Loucy (cell line): ENCODE measurements at regions not wholly inside any gene's neighbourhood (a gene's known extent, or its start where the extent isn't known, plus 50 kb on each side); places are given as distances from the start of the nearest gene placed in this dataset.

Experiments
- H2AFZ ChIP-seq: fragments of 200-600 bp; sonication (generic); 2 replicates; pipeline ENCODE4 v1.6.0; 2016; ENCODE audit warnings: antibody characterized with exemption, mild to moderate bottlenecking, low read length, moderate library complexity
- H3F3A ChIP-seq: fragments of 200-600 bp; 2 replicates; pipeline ENCODE4 v1.6.0; 2016; ENCODE audit warnings: antibody characterized with exemption, low read depth, mild to moderate bottlenecking
- H3K27me3 ChIP-seq: fragments of 200-600 bp; sonication (generic); 2 replicates; pipeline ENCODE4 v1.6.1; 2014; ENCODE audit warnings: low read length, mild to moderate bottlenecking; ENCODE audit not compliant: insufficient read depth, poor library complexity, severe bottlenecking
- H3K36me3 ChIP-seq: fragments of 200-600 bp; sonication (generic); 2 replicates; pipeline ENCODE4 v1.6.1; 2016; ENCODE audit warnings: low read length; ENCODE audit not compliant: insufficient read depth
- H3K4me1 ChIP-seq: fragments of 200-600 bp; sonication (generic); 2 replicates; pipeline ENCODE4 v1.5.1; 2014; ENCODE audit warnings: low read length, mild to moderate bottlenecking; ENCODE audit not compliant: insufficient read depth, poor library complexity, severe bottlenecking
- H3K4me2 ChIP-seq: fragments of 200-600 bp; sonication (generic); 2 replicates; pipeline ENCODE4 v1.6.0; 2014; ENCODE audit warnings: antibody characterized with exemption, low read length, low read depth, mild to moderate bottlenecking; ENCODE audit not compliant: poor library complexity, severe bottlenecking
- H3K4me3 ChIP-seq: fragments of 200-600 bp; sonication (generic); 2 replicates; pipeline ENCODE4 v1.5.1; 2014; ENCODE audit warnings: low read length, mild to moderate bottlenecking, mixed read lengths; ENCODE audit not compliant: poor library complexity, severe bottlenecking
- H3K79me2 ChIP-seq: fragments of 200-600 bp; sonication (generic); 2 replicates; pipeline ENCODE4 v1.6.1; 2014; ENCODE audit warnings: low read length; ENCODE audit not compliant: insufficient read depth
- H3K9ac ChIP-seq: fragments of 200-600 bp; sonication (generic); 2 replicates; pipeline ENCODE4 v1.6.0; 2014; ENCODE audit warnings: mild to moderate bottlenecking, low read depth, low read length, moderate library complexity; ENCODE audit not compliant: poor library complexity, severe bottlenecking
- H3K9me2 ChIP-seq: fragments of 200-600 bp; sonication (generic); replicated peaks from 2 replicates; pipeline ENCODE4 v1.6.1; 2016; ENCODE audit warnings: low read depth, low read length, mixed read lengths
- H3K9me3 ChIP-seq: fragments of 200-600 bp; sonication (generic); 2 replicates; pipeline ENCODE4 v1.6.1; 2014; ENCODE audit warnings: mild to moderate bottlenecking, antibody characterized with exemption, low read length, low read depth; ENCODE audit not compliant: insufficient read depth
- H4K20me1 ChIP-seq: fragments of 200-600 bp; sonication (generic); 2 replicates; pipeline ENCODE4 v1.6.0; 2014; ENCODE audit warnings: antibody characterized with exemption, low read length, mild to moderate bottlenecking; ENCODE audit not compliant: insufficient read depth, poor library complexity, severe bottlenecking
- CTCF ChIP-seq: fragments of 200-600 bp; sonication (generic); conservative IDR thresholded peaks from 2 replicates; pipeline ENCODE4 v1.5.1; 2014; ENCODE audit warnings: mild to moderate bottlenecking, antibody characterized with exemption, low read length
- EZH2phosphoT487 ChIP-seq: fragments of 200-600 bp; IDR thresholded peaks from 2 replicates; pipeline ENCODE4 v1.6.1; 2018; ENCODE audit warnings: antibody characterized with exemption, mild to moderate bottlenecking, moderate library complexity, borderline replicate concordance

GRCh38 chr1:190599670-190600069 lies 122.0 kb upstream of the BRINP3 start:
- no peaks in the 10 kb centered on the region for H3K36me3 ChIP-seq
- no peaks in the 10 kb centered on the region for H4K20me1 ChIP-seq
- TF ChIP-seq EZH2phosphoT487, result no peak
- TF ChIP-seq CTCF, result no peak
- H3K9me3 ChIP-seq, result no peaks in the 10 kb centered on the region
- H3K4me2 ChIP-seq, result no peak overlapping the region
- no peaks in the 10 kb centered on the region for H3F3A ChIP-seq
- H3K9me2 ChIP-seq, result no peaks in the 10 kb centered on the region
- H3K9ac ChIP-seq, result no peak overlapping the region
- H3K4me3 ChIP-seq, result no peak overlapping the region
- no peaks in the 10 kb centered on the region for H3K4me1 ChIP-seq
- no peaks in the 10 kb centered on the region for H3K79me2 ChIP-seq
- no peaks in the 10 kb centered on the region for H3K27me3 ChIP-seq
- no peak overlapping the region for H2AFZ ChIP-seq

- no peaks in the 10 kb centered on the region for H3K27me3 ChIP-seq
- TF ChIP-seq CTCF (no peak), EZH2phosphoT487 (no peak)
These were observed 124.7 kb upstream of the BRINP3 start for GRCh38 chr1:190602325-190602724.

GRCh38 chr1:190608282-190608681 lies 130.6 kb upstream of the BRINP3 start:
- Histone ChIP-seq H3K27me3 (no peaks in the 10 kb centered on the region), H3K36me3 (no peaks in the 10 kb centered on the region)

More at GRCh38 chr1:190602325-190602724, 124.7 kb upstream of the BRINP3 start:
- H3F3A ChIP-seq, result no peaks in the 10 kb centered on the region
- H3K9me3 ChIP-seq, result no peaks in the 10 kb centered on the region
- no peak overlapping the region for H3K4me3 ChIP-seq
- no peak overlapping the region for H3K4me2 ChIP-seq
- no peaks in the 10 kb centered on the region for H3K9me2 ChIP-seq
- no peaks in the 10 kb centered on the region for H3K4me1 ChIP-seq
- no peak overlapping the region for H3K9ac ChIP-seq
- H3K36me3 ChIP-seq, result no peaks in the 10 kb centered on the region
- no peaks in the 10 kb centered on the region for H4K20me1 ChIP-seq
- H2AFZ ChIP-seq, result no peak overlapping the region
- H3K79me2 ChIP-seq, result no peaks in the 10 kb centered on the region

More at GRCh38 chr1:190608282-190608681, 130.6 kb upstream of the BRINP3 start:
- Histone ChIP-seq H3K4me1 (no peaks in the 10 kb centered on the region), H3K9me3 (no peaks in the 10 kb centered on the region), H3K4me3 (no peak overlapping the region), H2AFZ (no peak overlapping the region), H3K9me2 (no peaks in the 10 kb centered on the region), H3K79me2 (no peaks in the 10 kb centered on the region), H3F3A (no peaks in the 10 kb centered on the region), H3K9ac (no peak overlapping the region), H3K4me2 (no peak overlapping the region), H4K20me1 (no peaks in the 10 kb centered on the region)
- TF ChIP-seq CTCF (no peak), EZH2phosphoT487 (no peak)
